ENCODE measurements at regions not wholly inside any gene's neighbourhood (a gene's known extent, or its start where the extent isn't known, plus 50 kb on each side); places are given as distances from the start of the nearest gene placed in this dataset.
"Not testable (repeated sequence)": the region's sequence is repeated elsewhere in the genome, so short reads cannot be mapped to it uniquely, and the experiment has no call there.

GRCh38 chr12:92244036-92244435 lies 98.4 kb upstream of the BTG1 start:
- DNase-seq: no peak

- no peak for DNase-seq
Observed at GRCh38 chr12:92242907-92243306, 97.3 kb upstream of the BTG1 start.

DNA sequence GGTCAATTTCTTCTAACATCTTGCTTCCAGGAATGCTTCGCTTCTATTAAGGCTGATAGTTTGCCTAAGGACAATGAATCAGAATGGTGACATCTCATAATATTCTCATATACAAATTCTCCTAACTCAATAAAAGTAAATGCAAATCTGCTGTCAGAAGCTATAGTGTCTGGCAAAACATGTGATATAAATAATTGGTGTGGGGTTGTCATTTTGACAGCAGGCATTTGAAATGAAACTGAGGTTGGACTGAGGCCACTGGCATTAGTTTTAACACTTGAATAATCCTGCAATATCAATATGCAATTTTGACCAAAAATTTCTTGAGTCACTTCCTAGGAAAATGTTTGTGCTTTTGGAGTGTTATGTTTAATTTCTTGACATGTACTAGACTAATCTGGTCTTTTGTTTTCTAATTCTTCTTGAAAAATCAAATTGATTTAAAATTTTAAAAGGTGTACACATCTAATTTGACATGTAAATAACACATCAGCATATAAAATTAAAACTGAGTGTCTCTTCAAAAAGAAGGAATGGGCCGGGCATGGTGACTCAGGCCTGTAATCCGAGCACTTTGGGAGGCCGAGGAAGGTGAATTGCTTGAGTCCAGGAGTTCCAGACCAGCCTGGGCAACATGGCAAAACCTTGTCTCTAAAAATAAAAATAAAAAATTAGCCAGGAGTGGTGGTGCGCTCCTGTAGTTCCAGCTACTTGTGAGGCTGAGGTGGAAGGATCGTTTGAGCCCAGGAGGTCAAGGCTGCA lies 92.3 kb upstream of the BTG1 start:
- no peak for DNase-seq

GRCh38 chr12:92237262-92237661 lies 91.6 kb upstream of the BTG1 start:
- no peak for DNase-seq

DNA sequence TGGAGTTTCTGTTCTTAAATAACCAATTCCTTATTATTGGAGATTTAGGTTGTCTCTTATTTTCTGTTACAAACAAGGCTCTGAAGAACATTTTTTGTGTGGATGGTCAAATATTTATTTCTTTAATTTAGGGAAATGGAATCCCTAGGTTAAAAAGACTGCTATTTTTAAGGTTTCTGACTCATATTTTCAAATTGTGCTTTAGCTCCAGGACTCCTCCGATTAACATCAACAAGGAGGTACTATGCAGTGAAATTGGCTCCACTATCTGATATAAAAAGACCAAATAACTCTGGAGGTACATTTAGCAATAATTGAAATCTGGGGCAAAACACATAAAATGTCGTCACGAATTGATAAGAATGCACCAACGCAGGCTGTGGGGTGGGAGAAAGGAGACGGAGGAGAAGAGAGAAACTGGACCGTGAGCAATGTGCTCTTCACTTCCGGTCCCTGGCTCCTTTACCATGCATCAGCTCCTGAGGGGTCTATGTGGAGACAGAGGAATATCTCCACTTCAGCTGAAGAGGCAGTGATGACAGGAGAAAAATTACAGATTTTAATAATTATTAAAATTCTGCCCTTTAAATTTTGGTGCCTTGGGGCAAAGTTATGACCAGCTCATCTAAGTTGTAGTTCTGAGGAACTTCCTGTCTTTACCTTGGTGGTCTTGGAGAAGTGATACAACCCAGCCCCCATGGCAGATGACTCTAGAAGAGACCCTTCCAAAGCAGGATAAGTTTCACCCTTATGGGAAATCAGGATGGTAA lies 90.2 kb upstream of the BTG1 start:
- DNase-seq: no peak

GRCh38 chr12:92234533-92234932 lies 88.9 kb upstream of the BTG1 start:
- DNase-seq: no peak

DNA sequence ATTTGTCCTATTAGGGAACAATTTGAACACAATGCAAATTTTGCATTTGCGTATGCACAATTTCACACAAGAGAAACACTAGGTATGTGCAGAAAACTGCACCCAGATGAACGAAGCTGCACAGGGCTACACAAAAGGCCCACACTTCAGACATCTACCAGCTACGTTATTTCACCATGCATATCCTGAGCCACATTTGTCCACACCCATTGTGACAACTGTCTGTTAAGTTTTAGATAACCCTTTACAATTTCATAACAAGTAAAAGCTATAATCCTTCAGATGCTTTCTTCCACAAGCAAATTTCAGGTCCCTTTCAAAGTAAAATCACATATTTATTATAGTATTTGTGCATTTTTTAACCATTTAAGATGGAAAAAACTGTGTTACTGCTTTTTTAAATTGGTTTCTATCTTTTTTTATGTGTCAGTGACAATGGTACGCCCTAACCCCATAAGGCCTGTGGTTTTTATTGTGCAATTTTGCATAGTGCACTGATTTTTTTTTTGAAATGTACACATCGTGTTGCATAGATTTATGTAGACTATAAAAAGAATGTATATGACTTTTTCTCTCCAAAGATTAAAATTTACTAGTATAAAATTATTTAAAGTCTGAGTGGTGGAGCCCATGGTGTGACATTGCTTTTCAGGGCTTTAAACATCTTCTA lies 87.8 kb upstream of the BTG1 start:
- DNase-seq: no peak

GRCh38 chr12:92232371-92232932 lies 86.8 kb upstream of the BTG1 start:
- DNase-seq: not testable (repeated sequence)

DNA sequence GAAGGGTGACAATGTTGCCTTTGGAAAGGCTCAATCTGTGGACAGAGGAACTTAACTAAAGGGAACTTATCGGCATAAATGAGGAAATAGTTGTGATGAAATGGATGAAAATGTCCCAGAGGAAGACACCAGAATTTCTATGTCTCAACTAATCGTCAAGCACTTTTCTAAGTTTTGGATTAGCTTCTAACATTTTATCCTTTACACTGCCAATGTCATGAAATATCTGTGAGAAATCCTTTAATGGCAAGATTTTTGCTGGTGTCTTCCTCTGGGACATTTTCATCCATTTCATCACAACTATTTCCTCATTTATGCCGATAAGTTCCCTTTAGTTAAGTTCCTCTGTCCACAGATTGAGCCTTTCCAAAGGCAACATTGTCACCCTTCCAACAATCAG lies 86.3 kb upstream of the BTG1 start:
- not testable (repeated sequence) for DNase-seq

DNA sequence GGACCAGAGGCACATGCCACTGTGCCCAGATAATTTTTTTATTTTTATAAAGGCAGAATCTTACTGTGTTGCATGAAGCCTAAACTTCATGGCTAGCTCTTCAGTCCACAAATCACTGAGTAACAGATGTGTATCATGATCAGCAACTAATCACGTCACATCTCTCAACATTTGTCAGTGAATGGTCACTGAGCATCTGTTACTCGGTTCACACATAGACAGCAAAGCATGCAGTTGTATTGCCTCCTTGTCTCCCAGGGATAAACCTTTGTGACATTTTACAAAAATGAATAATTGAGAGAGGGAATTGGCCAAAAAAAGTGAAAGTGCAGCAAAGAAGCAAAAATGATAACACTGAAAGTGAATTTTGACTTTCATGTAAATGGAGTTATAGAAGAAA lies 85.9 kb upstream of the BTG1 start:
- DNase-seq: not testable (repeated sequence)

DNA sequence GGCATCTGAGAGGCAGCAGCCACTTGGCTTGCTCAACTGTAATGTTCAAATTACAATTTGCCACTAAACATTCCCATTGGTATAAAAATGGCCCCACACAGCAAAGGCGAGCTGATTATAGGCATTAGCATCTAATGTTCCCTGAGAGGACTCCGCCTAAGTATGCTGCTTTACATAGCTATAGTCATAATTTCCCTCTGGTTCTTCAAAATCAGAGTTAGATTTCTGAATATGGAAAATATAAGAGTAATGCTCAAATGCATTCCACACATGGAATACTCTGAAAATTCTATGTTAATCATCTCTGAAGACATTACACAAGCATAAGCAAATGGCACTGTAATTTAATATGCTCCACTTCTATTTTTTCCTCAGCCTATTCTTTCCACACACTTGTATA lies 83.7 kb upstream of the BTG1 start:
- no peak for DNase-seq

DNA sequence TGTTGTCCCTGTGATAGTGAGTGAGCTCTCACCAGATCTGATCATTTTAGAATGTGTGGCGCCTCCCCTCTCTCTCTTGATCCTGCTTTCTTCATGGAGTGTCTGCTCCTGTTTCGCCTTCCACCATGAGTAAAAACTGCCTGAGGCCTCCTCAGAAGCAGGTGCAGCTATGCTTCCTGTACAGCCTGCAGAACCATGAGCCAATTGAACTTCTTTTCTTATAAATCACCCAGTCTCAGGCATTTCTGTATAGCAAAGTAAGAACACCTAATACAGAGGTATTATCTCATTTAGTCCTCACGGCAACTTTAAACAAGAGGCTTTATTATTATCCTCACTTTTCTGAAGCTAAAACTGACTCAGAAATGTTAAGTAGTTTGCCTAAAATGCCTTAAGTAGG lies 81.3 kb upstream of the BTG1 start:
- no peak for DNase-seq

DNA sequence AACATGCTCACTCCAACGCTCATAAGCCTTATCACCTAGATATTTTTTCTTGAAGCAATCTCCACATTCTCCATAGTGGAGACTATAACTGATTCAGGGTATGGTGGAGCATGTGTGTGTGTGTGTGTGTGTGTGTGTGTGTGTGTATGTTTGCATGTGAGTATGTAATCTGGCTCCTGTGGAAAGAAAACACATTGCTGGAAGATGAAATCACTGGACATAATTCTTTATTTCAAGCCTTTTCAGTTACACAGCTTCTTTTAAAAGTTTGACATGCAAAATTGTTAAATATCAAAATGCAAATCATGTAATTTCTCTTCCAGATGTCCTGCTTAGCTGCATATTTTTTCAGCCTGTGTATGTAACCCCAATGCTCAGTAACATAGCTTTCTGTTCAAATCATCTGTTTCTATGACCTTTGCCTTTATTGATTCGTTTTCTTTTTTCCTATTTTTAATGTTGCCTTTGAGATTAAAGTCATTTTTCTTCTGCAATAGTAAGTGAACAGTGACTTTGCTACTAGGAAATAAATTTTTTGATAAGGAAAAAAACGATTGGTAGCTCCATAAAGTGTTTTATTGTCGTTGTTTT lies 80.5 kb upstream of the BTG1 start:
- no peak for DNase-seq

DNA sequence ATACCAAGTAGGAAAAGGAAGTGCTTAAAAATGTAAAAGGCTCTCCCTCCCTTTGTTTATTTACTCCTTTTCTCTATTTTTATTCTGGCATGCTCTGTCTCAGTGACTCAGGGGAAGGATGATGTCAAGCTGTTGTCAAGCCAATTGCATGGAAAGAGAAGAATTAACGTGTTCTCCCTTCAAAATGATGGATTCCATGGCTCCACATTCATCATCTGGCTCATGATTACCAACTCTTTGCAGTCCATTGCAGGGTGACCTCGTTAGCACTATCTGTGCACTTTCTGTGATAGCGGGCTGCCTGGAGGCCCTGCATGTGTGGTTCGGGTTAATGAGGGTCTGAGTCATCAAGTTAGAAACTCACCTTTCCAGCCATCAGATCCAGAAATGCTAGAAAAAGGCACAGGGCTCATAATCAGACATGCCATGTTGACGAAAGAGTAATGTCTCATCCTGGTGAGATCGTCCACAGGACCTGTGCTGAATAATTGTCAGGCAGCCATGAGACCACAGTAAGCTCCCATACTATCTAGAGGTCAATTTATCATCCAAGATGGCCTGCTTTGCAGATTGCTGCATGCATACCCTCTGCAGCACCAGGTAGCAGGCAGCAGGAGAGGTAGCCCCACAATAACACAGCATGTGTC lies 79.2 kb upstream of the BTG1 start:
- DNase-seq: no peak

GRCh38 chr12:92223481-92223880 lies 77.8 kb upstream of the BTG1 start:
- no peak for DNase-seq

GRCh38 chr12:92221656-92222315 lies 76.1 kb upstream of the BTG1 start:
- DNase-seq: no peak

GRCh38 chr12:92218394-92219077 lies 72.9 kb upstream of the BTG1 start:
- no peak for DNase-seq

- DNase-seq: no peak
Observed at GRCh38 chr12:92216092-92216491, 70.4 kb upstream of the BTG1 start.

GRCh38 chr12:92215358-92215757 lies 69.7 kb upstream of the BTG1 start:
- no peak for DNase-seq

DNA sequence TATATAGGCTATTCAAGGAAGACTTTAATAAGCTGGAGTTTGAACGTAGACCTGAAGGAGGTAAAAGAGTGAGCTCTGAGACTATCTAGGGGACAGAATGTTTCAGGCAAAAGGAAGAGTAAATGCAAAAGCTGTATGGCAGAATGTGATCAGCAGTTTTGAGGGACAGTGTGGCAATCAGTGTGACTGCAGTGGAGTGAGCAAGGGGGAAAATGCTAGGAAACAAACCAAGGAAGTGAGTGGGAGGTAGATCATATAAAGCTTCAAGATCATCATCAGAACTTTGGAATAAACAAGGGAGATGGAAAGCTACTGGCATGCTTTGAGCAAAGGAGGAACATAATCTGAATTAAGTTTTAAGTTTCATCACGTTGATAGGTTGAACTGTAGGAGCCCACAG lies 67.5 kb upstream of the BTG1 start:
- DNase-seq: no peak

DNA sequence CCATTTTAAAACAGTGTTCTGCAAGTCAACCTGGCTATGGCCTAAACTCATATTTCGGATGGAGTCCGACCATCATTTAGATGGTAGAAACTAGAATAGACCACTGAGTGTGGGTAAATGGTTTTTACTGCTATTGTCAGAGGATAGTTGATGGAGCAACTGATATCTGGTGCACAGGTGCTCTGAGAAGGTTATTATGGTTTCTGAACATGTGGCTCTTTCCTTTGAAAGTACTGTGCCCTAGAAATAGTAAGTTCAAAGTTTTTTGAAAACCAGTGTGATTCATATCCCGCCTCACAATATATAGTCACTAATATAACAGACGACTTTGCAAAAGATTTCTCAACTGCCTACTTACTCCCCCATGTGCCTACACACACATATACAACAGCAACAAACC lies 64.4 kb upstream of the BTG1 start:
- DNase-seq: no peak

Data from left hindlimb (tissue), 1 donor.